ENCODE measurements at regions not wholly inside any gene's neighbourhood (a gene's known extent, or its start where the extent isn't known, plus 50 kb on each side); places are given as distances from the start of the nearest gene placed in this dataset.
"Not testable (repeated sequence)": the region's sequence is repeated elsewhere in the genome, so short reads cannot be mapped to it uniquely, and the experiment has no call there.

GRCh38 chr1:121538943-121539575 lies 354.3 kb downstream of the SRGAP2C start:
- H3K4me1 ChIP-seq (ENCODE audit: control insufficient read depth, insufficient read depth, low read length): no peaks in the 10 kb centered on the region
- no peak overlapping the region for H3K4me3 ChIP-seq
- SMC1A ChIA-PET (ENCODE audit: uncharacterized antibody, unreplicated experiment): no interaction called here
- no TSS peak for BruUV-seq (replicated peaks)
- in situ Hi-C loops (cut with MboI) (no loop called here), intact Hi-C loops (cut with micrococcal nuclease; ENCODE audit: unreplicated experiment) (no loop called here)
- no peak overlapping the region for H3K4me2 ChIP-seq (ENCODE audit: control insufficient read depth, insufficient read depth)
- DNase-seq (ENCODE audit: low read depth, low spot score) (no peak), FAIRE-seq (no peak), ATAC-seq (no peak)
- no peak overlapping the region for H3K9ac ChIP-seq (ENCODE audit: control insufficient read depth, insufficient read depth, low read length)
- POLR2A ChIA-PET: no interaction called here
- CTCF ChIA-PET: no interaction called here
- no peak overlapping the region for H3K27ac ChIP-seq (ENCODE audit: control insufficient read depth, insufficient read depth)
- no peaks in the 10 kb centered on the region for H3K36me3 ChIP-seq (ENCODE audit: control insufficient read depth in 2 of 2, insufficient read depth in 2 of 2, low read length in 1 of 2)
- TF ChIP-seq IRF4 (IDR thresholded peaks at IDR 0.05; ENCODE audit: low read depth, low read length): no peak
- H4K20me1 ChIP-seq (ENCODE audit: control insufficient read depth, insufficient read depth): no peaks in the 10 kb centered on the region
- H3K79me2 ChIP-seq (ENCODE audit: control insufficient read depth, insufficient read depth, low read length): no peaks in the 10 kb centered on the region
- no peaks in the 10 kb centered on the region for H3K27me3 ChIP-seq (replicated peaks in 1 of 2; ENCODE audit: control insufficient read depth in 2 of 2, insufficient read depth in 2 of 2, low read length in 1 of 2)
- no peak overlapping the region for H2AFZ ChIP-seq (ENCODE audit: control insufficient read depth, low read depth, low read length)
- WGBS (ENCODE audit: insufficient coverage, insufficient replicate concordance, low lambda C conversion rate, missing lambda C conversion rate): 2% methylated on average over 2 of the region's 2 CpGs
- H3K9me3 ChIP-seq (replicated peaks; ENCODE audit: control insufficient read depth, insufficient read depth, low read length): no peaks in the 10 kb centered on the region
- RAD21 ChIA-PET (ENCODE audit: unreplicated experiment): no interaction called here

GRCh38 chr1:121543988-121544387 lies 359.2 kb downstream of the SRGAP2C start:
- SMC1A ChIA-PET (ENCODE audit: uncharacterized antibody, unreplicated experiment); H3K4me1 ChIP-seq (ENCODE audit: control insufficient read depth, insufficient read depth, low read length); POLR2A ChIA-PET; CTCF ChIA-PET; ATAC-seq; H3K79me2 ChIP-seq (ENCODE audit: control insufficient read depth, insufficient read depth, low read length); H4K20me1 ChIP-seq (ENCODE audit: control insufficient read depth, insufficient read depth); H3K9me3 ChIP-seq (replicated peaks; ENCODE audit: control insufficient read depth, insufficient read depth, low read length); DNase-seq (ENCODE audit: low read depth, low spot score); H3K27me3 ChIP-seq (replicated peaks in 1 of 2; ENCODE audit: control insufficient read depth in 2 of 2, insufficient read depth in 2 of 2, low read length in 1 of 2); RAD21 ChIA-PET (ENCODE audit: unreplicated experiment); H3K27ac ChIP-seq (ENCODE audit: control insufficient read depth, insufficient read depth); H3K4me2 ChIP-seq (ENCODE audit: control insufficient read depth, insufficient read depth); in situ Hi-C loops (cut with MboI); H3K4me3 ChIP-seq; H3K9ac ChIP-seq (ENCODE audit: control insufficient read depth, insufficient read depth, low read length); H2AFZ ChIP-seq (ENCODE audit: control insufficient read depth, low read depth, low read length); FAIRE-seq; H3K36me3 ChIP-seq (ENCODE audit: control insufficient read depth in 2 of 2, insufficient read depth in 2 of 2, low read length in 1 of 2); BruUV-seq (replicated peaks): not testable (repeated sequence)
- 0% methylated on average over 4 of the region's 4 CpGs for WGBS (ENCODE audit: insufficient coverage, insufficient replicate concordance, low lambda C conversion rate, missing lambda C conversion rate)
- intact Hi-C loops (cut with micrococcal nuclease; ENCODE audit: unreplicated experiment): loop anchor here (5.0 kb wide), 2 partner anchors 48 to 52 kb away; no protein-coding TSS in a partner anchor
